CD4-positive, alpha-beta T cell treated with Interleukin-6 for 4 hours (primary cell): ENCODE measurements at regions not wholly inside any gene's neighbourhood (a gene's known extent, or its start where the extent isn't known, plus 50 kb on each side); places are given as distances from the start of the nearest gene placed in this dataset.

ENCODE experiments used
- DNase-seq: peaks from one replicate; pipeline ENCODE4 v3.0.0-alpha.2; 2020; ENCODE audit warnings: mixed read lengths

DNA sequence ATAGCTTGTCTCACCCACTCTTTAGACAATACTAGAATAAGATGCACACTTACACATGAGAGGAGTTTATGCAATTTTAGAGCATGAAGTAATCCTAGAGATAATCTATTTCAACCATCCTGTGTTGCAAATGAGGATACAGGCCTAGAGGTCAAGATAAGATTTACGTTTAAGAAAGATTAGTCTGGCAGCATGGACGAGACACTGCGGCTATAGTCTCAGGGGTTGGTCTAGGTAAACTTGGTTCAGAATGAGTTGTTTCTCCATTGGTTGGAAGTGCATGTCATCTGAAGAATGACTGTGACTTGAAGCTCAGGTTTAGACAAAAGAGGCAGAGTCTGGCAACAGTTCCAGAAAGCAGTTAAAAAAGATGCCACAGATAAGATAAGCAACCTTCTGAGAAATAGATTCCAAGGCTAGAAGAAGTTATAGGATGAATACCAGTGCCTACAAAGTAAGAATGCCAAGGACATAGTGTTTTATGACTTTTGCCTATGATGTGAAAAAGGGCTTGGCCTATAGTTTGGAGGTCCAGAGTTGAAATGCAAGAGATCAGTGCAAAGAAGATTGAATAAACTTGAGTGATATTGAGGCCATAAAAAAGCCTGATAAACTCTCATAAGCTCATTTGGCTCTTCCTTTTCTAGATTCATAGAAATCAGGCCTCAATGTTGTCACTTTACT is 631.0 kb downstream of the SQOR start:
- DNase-seq = no peak

DNA sequence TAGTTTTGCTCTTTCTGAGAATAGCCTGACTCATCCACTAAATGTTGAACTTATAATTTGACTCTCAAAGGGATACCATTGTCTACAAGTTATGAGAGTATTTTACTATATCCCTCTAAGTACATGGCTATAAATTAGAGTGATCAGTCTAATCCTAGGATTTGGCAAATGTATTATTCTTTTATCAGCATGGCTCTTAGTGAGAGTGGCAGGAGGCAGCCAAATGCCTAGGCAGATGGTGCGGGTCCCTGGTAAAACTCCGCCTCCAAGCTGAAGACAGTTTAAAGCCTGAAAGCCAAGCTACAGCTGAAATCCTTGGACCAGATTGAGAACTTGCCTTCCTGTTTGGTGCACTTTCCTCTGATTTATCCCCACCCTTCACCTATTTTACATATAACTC is 631.8 kb downstream of the SQOR start:
- no peak for DNase-seq

DNA sequence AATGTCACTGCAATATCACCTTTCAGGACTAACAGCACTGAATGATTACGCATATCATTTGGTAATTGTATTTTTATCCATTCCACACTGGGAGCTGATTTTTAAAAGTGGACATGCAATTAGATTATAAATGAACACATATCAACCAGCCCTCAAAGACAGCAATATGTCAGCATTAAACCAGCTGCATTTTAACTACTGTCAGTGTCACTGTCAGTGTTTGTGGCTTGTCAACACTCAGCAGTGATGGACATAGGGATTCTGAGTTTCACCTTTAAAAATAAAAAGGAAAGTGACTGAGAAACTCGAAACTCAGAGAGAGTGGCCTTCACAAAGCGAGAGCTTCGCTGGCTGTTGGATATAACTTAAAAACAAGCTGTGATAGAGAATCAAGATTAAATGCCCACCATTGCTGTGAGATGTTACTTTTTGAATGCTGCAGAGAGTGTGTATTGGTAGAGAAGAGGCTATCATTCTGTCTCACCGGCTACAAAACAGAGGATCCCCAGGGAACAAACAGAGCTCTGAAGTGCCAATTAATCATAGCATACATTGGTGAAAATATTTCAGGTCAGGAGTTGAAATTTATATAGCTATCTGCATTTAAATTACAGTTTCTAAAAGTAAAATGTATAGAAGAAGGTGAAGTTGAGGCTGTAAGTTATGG is 635.8 kb downstream of the SQOR start:
- no peak for DNase-seq

DNA sequence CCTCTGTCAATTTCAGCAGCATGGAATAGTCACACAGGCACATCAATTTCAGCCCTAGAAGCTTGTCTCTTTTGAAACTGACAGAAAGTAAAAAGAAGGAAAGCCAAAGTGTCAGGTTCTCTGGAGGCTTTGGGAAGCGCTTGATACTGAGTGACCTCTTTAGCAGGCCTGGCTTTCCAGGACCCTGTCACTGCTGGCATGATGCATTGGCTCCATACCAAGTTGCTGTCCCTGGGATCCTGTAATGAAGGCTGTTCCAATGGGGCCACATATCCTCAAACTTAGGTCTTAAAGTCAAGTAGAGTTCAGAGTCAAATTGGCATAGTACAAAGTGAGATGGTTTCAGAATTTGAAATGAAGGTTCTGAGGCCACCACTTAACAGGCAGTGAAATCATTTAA is 640.9 kb downstream of the SQOR start:
- no peak for DNase-seq

DNA sequence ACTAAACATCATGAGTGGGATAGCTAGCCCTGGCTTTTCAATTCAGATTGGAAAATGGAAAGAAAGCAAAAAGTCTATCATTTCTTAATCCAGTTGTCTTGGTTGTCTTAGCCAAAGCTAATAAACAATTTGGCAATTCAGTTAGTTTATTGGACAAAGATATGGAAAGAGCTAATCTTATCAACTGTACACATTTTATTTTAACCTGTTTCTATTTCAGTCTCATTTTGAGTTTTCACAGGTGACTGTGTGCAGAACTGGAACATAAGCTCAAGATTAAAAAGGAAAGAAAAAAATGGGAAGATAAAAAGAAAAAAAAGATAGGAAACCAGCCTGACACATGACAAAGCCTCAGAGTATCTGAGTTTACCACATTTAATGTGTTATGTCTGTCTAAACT is 642.6 kb downstream of the SQOR start:
- DNase-seq = no peak

DNA sequence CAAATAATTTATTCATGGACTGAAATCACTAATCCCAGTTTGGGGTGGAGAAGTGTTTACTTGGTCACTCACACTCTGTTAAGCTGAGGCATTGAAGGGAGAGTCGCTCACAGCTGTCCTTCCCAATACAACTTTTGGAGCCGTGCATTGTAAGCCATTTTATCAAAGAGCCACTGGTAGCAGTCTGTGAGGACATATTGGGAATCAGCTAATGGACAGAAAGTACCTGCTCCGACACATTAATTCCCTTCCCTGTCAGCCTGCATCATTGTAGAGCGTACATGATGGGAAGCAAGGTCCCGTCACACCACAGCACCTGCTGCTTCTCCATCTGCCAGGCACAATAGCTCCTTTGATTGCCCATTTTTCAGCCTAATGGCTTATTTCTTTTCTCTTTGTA is 643.2 kb downstream of the SQOR start:
- DNase-seq = no peak

DNA sequence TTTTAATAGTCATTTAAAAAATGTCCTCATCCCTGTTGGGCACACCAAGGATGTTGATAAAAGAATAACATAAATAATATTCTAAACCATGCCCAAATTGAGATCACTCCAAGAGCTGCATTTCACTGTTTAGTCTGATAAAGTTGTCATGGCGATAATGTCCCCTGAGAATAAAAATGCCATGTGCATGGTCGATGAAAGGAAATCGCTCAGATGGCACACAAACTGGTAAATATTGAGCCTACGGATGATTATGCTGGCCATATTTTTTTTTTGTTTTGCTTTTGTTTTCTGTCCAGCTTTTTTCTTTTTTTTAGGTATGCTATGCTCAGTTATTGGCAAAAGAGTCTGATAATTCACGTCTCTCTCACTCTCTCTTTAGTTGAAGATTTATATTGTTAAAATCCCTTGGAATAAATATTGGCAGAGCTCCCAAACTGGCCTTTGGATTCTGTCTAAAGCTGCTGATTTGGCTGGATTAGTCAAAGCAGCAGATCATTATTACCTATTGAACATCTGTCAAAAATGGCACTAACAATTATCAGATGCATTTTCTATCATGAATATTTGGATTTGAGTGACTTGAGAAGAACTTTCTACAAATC is 643.8 kb downstream of the SQOR start:
- no peak for DNase-seq

DNA sequence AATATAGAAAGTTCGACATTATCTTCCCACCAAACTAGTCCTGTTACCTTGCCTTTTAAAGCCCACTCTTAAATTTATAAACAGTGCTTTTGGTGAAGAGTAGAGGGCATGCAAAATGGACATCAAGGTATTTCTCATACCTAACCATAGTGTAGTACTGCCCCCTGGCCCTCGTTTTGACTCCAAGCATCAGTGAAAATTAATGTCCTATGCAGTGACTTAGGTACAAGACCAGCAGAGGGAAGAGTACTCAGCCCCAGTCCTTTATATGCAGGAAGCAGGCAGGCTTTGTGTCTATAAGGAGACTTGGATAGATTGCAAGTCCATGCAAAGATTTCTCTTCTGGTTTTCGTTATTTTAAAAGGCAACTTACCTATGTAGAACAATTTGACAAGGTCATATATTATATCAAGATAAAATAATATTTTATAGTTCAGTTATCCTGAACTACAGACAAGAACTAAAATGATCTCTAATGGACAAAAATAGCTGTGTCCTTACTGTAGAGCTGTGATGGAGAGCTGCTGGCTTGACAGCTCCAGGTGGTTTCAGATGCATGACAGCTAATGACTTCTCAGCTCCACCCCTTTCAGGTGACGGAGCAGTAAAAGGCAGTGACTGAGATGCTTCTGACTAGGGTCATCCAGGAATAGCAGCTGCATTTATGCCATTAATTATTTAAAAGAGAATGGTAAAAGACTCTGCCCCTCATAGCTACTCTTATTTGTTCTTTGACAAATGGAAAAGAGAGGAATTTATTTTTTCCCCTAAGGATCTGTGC is 646.1 kb downstream of the SQOR start:
- DNase-seq = no peak

DNA sequence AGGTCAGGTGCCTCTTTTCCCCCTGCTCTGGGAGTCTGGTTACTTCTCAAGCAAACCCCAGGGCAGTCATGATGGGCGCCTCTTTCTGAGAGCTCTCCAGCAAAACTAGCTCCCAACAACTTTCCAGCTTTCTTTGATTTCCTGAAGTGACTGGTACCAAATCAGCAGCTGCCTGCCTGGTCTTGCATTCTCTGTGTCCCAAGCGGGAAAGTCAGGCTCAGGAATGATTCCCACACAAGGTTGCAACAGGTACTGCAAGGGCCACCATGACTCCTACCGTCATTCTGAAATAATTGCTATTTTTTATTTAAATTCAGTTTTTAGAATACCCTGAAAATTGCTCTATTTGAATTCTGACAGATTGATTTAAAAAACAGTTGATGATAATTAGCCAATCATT is 658.7 kb downstream of the SQOR start:
- DNase-seq = no peak

DNA sequence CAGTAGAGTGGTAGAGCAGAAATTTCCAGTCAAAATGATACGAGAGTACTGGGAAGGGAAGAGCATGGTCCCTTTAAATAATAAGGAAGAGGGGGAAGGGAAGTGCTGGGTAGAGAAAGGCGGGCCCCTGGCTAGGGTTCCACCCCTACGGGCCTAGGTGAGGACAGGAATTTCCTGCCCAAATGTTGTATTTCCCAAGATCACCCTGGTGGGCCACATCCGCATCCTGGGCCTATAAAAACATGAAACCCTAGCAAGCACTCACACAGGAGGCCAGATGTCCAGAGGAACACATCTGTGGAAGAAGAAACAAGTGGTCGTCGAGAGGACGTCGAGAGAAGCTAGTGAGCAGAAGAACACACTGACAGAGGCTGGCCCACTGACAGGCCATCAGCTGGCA is 661.2 kb downstream of the SQOR start:
- no peak for DNase-seq

DNA sequence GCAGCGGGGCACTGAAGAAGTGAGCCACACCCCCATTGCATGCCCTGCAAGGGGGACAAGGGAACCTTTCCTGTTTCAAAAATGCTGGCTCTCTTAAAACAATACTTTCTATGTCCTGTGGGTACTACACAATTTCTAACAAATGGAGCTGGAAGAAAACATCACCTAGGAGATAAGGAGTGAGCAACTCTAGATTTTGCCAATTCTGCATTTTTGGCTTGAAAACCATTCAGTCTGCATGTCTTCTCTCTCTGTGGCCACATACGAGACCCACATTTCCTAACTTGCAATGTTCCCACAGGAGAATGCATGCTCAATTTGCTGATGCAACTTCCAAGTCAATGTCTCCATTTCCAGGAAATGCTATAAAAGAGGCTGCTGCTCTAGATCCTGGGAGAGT is 662.0 kb downstream of the SQOR start:
- no peak for DNase-seq

DNA sequence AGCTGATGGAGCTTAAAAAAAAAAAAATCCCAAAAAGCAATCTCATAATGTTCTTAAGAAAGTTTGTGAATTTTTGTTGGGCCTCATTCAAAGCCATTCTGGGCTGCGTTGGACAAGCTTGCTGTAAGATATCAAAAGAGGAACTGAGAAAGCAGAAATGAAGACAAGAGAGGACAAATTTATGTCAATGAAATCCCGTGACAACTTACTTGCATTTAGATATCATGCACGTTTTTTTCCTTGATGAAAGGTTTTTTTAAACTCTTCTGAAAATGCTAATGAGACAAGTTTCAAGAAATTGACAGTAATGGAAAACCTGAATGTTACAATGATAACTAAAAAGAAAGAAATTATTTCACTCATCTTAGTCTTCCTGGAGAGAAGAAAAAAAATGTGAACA is 662.9 kb downstream of the SQOR start:
- DNase-seq = no peak

DNA sequence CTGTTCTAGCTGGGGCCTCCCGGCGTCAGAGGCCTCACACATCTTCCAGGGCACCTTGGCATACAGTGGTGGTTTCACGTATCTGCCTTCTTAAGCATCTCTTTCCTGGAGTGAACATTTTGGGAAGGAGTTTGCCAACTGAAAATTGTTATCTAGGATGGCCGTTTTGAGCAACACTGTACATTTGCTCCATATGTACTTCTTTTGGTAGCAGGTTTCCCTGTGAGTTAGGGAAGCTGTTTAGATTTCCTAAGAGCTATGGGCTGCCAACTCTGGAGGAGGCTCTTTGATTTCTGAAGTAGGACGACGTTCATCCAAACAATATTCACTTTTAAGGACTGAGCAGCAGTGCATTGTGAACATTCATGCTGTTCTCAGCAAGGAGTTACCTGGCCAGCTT is 665.9 kb downstream of the SQOR start:
- no peak for DNase-seq

DNA sequence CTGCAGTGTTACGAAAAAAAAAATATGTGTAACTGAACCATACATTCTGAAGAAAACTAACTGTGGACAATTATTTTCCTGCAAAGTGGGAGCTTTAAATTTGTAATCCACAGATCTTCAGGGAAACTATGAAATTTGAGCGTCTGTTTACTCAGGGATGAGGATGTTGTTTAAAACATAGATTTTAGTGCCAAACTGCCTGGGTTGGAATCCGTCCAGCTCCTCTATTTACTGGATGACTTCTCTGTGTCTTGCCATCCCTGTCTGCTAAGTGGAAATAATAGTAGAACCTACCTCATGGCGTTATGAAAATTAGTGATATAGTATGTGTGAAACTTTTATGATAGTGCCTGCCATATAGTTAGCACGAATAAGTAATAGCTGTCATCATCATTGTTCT is 666.5 kb downstream of the SQOR start:
- DNase-seq = no peak

DNA sequence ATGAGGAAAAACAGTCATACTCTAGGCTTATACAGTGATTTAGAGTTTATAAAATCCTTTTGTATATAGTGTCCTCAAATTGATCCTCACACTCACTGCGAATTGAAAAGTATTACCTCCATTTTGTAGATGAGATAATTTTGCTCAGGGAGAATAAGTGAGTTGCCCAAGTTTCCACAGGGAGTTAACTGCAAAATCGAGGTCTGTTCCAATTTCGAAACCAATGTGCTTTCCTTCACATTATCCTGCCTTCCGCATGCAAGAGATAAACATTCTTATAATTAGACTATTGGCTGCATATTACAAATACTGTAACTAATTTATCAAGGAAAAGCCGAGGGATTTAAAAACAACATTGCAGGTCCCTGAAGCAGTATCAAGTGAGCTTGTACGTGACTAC is 667.0 kb downstream of the SQOR start:
- no peak for DNase-seq

DNA sequence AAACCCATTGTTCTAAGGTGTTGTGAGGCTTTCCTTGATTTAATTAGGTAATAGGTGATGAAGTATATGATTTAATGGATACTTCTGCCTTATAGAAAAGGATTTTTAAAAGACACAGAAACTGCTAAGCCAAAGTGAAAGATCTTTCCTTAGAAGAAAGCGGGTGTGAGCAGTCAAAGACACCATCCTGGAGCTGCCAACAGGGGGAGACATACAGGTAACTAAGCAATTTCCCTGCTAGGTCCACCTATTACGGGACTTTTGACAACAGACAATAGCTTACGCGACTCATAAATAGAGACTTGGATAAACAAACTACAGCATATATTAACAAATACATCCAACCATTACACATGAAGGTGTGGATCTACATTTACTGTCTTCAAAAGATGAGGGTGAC is 669.5 kb downstream of the SQOR start:
- no peak for DNase-seq

DNA sequence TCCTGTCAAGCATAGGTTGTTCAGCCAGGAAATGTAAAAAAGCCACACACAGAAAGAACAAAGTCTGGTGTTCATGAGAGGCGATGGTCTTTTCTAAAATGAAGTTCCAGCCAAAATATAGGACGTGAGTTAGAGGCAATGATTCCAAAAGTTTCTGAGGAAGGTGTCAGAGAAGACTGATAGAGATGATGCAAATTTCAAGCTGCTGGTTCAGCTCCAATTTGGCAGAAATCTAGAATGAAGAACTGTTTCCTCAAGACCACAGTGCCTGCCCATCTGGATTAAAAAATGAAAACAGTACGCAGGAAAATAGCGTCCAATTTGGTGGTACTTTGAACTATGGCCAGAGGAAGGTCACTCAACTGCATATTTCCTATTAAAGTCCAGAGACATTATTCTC is 672.9 kb downstream of the SQOR start:
- DNase-seq = no peak

DNA sequence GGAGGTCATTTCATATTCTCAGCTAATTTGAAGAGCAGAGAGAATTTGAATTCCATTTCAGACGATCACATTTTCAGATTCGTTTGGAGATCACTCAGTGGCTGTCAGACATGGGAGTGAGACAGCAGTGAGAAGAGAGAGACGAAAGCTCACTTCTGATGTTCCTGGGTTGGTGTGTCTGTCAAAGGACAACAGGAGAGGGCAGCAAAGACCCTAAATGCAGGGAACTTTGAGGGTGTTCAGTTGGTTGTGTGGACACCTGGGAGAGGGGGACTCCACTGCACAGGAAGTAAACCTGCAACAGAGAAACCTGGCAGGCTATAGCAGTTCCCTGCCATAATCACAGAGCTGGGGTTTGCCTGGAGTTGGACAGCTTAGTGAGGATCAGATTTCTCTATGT is 675.1 kb downstream of the SQOR start:
- no peak for DNase-seq

DNA sequence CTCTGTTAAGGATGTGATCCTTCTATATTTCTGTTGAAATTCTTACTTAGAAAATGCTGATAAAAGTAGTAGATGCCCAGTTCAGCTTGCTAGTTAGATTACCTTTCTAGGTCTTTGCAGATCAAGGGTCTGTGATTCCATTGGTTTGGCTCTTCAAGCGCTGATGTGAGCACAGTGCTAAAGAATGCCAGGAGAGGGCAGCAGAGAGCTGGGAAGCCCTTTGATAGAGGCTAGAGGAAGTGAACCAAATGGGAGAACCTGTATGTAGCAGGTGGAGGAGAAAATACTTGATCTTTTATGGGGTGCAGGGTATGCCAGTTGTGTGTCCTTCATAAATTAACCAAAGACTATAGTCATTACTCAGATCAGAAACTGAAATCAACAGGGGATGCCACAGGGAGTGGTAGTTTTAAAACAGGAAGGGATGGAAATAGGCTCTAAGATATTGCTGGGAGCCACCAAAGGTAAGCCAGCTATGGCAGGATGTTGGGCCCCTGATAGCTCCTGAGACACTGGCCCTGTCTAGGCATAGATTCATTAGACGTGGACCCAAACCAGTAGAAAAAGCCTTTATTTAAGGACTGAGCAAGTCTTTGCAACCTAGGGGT is 677.4 kb downstream of the SQOR start:
- DNase-seq = peak; percentile 49

DNA sequence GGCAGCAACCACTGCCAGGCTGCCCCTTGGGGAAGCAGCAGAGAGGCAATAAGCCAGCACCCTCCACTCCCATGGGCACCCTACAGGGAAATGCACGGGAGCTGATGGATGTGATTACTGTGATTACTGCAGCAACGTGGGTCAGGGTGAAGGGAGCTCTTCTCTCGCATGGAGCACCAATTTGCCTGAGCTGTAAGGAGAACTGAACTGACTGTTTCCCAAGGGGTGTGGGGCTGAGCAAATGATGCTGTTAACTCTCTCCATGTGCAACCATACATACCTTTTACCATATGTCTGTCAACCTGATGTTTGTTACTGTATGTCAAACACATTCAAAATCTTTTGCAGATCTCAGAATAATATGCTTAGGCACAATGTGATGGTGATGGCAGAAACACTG is 680.6 kb downstream of the SQOR start:
- DNase-seq = no peak

DNA sequence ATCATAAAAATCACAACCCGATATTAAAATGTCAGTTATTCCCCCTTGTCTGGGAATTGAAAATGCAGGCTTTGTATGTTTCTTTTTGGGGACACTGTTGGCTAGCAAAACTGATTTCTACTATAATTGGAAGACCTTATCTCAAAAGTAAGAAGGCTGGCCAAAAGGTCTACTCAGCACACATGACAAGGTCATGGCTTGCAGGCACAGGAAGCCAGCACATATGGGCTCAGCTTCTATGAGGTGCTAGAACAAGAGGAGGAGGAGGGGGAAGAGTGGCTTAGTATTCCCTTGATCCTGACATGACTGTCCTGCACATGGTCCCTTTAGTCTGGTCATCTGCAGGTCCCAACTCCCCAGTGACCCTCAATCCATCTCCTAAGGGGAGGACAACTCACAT is 681.2 kb downstream of the SQOR start:
- DNase-seq = no peak

DNA sequence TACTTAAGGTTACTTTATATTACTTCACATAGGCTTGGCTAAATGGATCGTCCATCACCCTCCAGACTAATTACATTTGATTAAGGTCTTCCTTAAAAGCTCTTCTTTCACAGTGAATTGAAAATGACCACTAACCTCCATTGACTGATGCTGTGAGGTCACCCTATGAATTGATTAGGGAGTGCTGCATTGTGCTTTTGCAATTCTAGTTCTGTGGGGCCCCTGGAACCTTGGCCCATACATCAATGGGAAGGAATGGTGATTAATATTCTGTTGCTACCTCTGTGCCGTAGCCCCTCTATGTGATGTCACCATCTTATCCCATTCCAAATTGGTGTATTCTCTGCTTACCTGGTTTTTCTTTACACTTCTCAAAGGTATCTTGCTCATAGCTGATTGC is 682.2 kb downstream of the SQOR start:
- DNase-seq = no peak

DNA sequence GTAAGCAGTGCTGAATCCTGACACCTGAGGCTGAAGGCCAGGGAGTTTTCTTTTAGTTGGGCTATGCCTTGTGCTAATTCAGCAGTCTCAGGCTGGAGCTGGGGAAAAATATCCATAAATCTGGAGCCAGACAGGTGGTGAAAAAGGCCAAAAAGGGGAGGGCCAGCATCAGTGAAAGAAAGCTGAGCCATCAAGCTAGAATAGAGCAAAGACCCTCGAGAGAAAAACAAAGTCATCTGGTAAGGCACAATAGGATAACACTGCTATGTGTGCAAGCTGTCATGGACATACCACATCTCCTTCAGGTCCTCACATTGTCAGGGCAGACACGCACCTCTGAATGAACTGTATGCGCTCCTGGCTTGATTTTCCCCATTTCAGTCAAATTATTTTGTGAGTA is 687.9 kb downstream of the SQOR start:
- DNase-seq = no peak

DNA sequence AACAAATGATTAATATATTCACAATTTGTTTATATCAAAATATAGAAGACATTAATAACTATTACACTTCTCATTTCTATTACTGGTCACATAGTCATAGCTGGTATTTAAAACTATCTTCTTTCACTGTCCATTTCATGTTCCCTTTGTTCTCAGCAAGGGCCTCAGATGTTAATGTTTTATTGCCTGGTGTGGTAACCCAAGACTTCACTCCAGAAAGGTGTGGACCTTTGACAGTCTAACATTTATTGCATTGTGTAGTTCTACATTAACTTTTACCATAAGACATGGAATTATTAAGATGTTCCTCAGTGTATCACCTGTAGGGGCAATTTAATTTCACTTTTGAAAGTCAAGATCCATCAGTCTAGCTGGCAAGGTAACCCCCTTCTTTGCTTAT is 691.3 kb downstream of the SQOR start:
- no peak for DNase-seq
